ENCODE measurements at regions not wholly inside any gene's neighbourhood (a gene's known extent, or its start where the extent isn't known, plus 50 kb on each side); places are given as distances from the start of the nearest gene placed in this dataset.

DNA sequence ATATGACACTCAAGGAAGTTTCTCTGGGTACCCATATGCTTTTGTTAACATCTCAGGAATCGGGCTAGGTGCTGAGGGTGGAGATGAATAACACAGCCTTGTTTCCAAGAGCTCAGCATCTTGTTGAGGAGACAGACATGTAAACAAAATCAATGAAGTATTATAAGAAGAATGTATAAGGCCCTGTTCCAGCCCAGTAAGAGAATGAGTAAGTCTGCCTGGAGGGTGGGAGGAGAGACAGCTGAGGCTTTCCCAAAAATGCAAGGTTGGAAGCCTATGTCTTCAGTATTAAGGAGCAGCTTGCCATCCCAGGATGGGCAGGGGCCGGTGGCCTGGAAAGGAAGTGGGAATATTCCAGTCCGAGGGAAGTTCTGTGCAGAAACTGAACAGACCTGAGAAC is 615.3 kb upstream of the BTBD3 start:
- H3K4me3 ChIP-seq (ENCODE audit: low read depth, low read length) = no peak overlapping the region
- no peak for DNase-seq (ENCODE audit: low read depth)
- TF ChIP-seq, protein P1, sequence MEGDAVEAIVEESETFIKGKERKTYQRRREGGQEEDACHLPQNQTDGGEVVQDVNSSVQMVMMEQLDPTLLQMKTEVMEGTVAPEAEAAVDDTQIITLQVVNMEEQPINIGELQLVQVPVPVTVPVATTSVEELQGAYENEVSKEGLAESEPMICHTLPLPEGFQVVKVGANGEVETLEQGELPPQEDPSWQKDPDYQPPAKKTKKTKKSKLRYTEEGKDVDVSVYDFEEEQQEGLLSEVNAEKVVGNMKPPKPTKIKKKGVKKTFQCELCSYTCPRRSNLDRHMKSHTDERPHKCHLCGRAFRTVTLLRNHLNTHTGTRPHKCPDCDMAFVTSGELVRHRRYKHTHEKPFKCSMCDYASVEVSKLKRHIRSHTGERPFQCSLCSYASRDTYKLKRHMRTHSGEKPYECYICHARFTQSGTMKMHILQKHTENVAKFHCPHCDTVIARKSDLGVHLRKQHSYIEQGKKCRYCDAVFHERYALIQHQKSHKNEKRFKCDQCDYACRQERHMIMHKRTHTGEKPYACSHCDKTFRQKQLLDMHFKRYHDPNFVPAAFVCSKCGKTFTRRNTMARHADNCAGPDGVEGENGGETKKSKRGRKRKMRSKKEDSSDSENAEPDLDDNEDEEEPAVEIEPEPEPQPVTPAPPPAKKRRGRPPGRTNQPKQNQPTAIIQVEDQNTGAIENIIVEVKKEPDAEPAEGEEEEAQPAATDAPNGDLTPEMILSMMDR (IDR thresholded peaks at IDR 0.05; ENCODE audit: control insufficient read depth, extremely low read depth, insufficient read depth) = no peak

DNA sequence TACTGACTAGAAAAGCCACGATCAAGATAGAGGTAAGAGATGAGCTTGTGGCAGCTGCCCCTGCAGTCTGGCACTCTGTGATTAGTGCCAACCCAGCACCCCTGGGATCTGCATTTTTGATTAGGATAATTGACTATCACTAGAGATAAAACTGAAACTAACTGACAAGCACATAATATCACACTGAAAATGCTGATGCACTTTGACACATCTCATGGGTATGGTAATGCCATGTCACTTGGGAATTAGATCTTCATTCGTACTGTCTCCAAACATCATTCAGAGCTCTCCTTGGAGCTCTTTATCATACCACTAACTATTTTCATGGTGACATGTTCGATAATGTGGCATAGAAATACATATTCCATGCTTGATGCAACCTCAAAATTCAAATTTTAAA is 612.9 kb upstream of the BTBD3 start:
- DNase-seq (ENCODE audit: low read depth) = no peak
- no peak overlapping the region for H3K4me3 ChIP-seq (ENCODE audit: low read depth, low read length)
- TF ChIP-seq, protein P1 (IDR thresholded peaks at IDR 0.05; ENCODE audit: control insufficient read depth, extremely low read depth, insufficient read depth) = no peak

DNA sequence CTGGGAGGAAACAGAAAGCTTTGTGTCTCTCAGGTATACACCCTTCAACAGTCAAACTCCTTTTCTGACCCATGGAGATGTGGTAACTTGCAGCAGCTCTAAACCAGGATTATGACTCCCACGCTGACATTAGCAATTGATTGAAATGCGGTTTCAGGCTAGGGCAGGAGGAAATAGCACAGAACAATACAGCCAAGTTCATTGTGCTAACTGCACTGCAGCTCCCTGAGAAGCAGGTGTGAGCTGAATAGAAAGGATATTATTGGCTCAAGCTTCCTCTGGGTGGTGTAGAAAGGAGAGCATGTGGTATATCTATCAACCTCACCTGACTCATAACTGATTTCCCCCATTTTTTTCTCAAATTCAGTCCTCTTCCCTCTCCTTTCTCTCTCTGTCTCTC is 612.3 kb upstream of the BTBD3 start:
- TF ChIP-seq, protein P1 (IDR thresholded peaks at IDR 0.05; ENCODE audit: control insufficient read depth, extremely low read depth, insufficient read depth) = no peak
- no peak for DNase-seq (ENCODE audit: low read depth)
- no peak overlapping the region for H3K4me3 ChIP-seq (ENCODE audit: low read depth, low read length)

DNA sequence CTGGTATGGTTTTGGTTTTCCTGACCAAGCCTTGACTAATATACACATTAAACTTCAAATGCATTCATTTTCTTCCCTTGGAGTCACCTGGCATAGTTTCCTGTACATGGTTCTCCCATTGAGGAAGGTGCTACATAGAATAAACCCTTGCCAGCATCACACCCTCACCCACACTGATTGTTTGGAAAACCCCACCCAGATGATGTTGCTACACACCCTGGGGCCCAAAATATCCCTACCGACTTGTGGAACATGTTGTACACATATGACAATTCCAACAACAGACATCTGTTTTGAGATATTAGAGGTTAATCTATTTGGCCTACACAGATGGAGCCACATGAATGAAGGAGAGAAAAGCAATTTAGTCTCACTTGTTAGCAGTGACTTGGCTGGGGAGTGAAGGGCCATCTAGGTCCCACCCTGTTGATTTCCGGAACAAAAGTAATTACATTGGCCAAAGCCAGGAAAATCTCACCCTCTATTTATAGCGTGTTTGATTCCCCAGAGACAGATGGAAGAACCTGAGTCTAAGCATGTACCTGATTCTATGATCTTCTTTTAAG is 606.0 kb upstream of the BTBD3 start:
- no peak for DNase-seq (ENCODE audit: low read depth)
- TF ChIP-seq, protein P1 (IDR thresholded peaks at IDR 0.05; ENCODE audit: control insufficient read depth, extremely low read depth, insufficient read depth) = no peak

DNA sequence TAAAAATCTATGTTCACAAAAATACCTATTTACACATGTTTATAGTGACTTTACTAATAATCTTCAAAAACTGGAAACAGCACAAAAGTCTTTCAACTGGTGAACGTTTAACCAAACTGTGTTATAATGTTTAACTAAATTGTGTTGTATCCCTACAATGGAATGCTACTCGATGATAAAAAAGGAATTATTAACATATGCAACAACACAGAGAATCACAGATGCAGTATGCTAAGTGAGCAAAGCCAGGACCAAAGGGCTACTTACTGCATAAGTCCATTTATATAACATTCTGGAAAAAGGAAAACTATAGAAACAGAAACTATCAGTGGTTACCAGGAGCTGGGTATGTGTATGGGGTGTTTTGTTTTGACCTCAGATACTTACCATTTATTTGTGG is 602.2 kb upstream of the BTBD3 start:
- H3K4me3 ChIP-seq (ENCODE audit: low read depth, low read length) = no peak overlapping the region
- DNase-seq (ENCODE audit: low read depth) = no peak
- TF ChIP-seq, protein P1 (IDR thresholded peaks at IDR 0.05; ENCODE audit: control insufficient read depth, extremely low read depth, insufficient read depth) = no peak

More for the DNA sequence above, 606.0 kb upstream of the BTBD3 start:
- H3K4me3 ChIP-seq (ENCODE audit: low read depth, low read length) = no peak overlapping the region

DNA sequence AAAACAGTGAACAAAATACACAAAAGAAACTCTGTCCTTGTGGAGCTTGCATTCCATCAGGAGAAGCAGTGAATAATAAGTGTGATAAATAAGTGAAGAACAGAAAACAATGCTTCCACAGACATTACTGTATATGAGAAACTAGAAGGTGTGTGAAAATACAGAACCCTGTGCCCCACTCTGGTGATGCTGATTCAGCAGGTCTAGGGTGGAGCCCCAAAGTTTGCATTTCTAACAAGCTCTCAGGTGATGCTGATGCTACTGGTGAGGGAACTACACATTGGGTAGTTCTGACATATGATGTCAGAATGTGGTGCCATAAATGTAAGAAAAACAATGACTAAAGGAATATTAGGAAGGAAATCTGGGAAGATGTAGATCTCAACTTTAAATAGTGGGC is 601.4 kb upstream of the BTBD3 start:
- DNase-seq (ENCODE audit: low read depth) = no peak
- TF ChIP-seq, protein P1 (IDR thresholded peaks at IDR 0.05; ENCODE audit: control insufficient read depth, extremely low read depth, insufficient read depth) = no peak
- H3K4me3 ChIP-seq (ENCODE audit: low read depth, low read length) = no peak overlapping the region

DNA sequence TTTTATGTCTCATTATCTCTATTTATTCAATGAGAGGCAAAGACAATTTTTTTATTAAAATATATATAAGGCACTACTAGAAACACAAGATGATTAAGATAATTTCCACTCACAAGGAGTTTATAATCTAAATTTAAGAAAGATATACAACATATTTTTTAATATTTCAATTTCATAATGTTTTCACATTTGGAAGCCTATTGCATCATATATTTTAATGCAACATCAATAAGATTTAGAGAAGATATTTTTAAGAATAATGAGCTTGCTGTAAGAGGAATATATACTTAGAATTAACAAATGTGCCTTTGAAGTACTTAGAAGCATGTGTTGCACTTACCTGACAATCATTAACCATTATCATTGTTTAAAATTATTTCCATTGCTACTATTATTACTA is 597.7 kb upstream of the BTBD3 start:
- TF ChIP-seq, protein P1 (IDR thresholded peaks at IDR 0.05; ENCODE audit: control insufficient read depth, extremely low read depth, insufficient read depth) = no peak
- no peak for DNase-seq (ENCODE audit: low read depth)
- no peak overlapping the region for H3K4me3 ChIP-seq (ENCODE audit: low read depth, low read length)

Measured in LNCaP clone FGC (cell line).